K562 (cell line): ENCODE measurements at regions not wholly inside any gene's neighbourhood (a gene's known extent, or its start where the extent isn't known, plus 50 kb on each side); places are given as distances from the start of the nearest gene placed in this dataset.

Experiments
- CREM ChIP-seq: IDR thresholded peaks from 2 replicates; pipeline ENCODE4 v1.6.1; 2014; ENCODE audit warnings: antibody characterized with exemption, low read depth
- CSDE1 ChIP-seq, 2 experiments: fragments of 450-650 bp; IDR thresholded peaks; 2 replicates each; pipeline ENCODE4 v1.6.1; 2016; ENCODE audit warnings: mild to moderate bottlenecking in 1 of 2
- DEAF1 ChIP-seq: fragments of 450-650 bp; formaldehyde crosslinking; IDR thresholded peaks from 2 replicates; pipeline ENCODE4 v1.4.0; 2020; ENCODE audit warnings: mild to moderate bottlenecking, moderate library complexity
- DMBX1 ChIP-seq: fragments of 250-450 bp; sonication (Bioruptor Pico); IDR thresholded peaks from 2 replicates; pipeline ENCODE4 v1.8.0; 2022; ENCODE audit warnings: inconsistent platforms, mild to moderate bottlenecking, moderate library complexity, borderline replicate concordance
- ELK1 ChIP-seq: sonication (generic); formaldehyde crosslinking; IDR thresholded peaks from 2 replicates; pipeline ENCODE4 v1.8.1; 2022; ENCODE audit warnings: missing genetic modification reagents
- NCOA4 ChIP-seq: fragments of 450-650 bp; IDR thresholded peaks from 2 replicates; pipeline ENCODE4 v1.6.1; 2018; ENCODE audit warnings: mild to moderate bottlenecking; ENCODE audit not compliant: partially characterized antibody
- RAD21 ChIP-seq, 2 experiments: fragments of 250-450 bp in 1 of 2; fragments of 450-650 bp in 1 of 2; sonication (Bioruptor Pico) in 1 of 2; formaldehyde crosslinking in 1 of 2; IDR thresholded peaks in 1 of 2; conservative IDR thresholded peaks in 1 of 2; 2 replicates each; pipeline versions ENCODE4 v1.4.0 to v1.8.0; 2020 to 2022; ENCODE audit warnings: mild to moderate bottlenecking in 2 of 2, moderate library complexity in 1 of 2
- RREB1 ChIP-seq: fragments of 250-450 bp; sonication (Bioruptor Pico); IDR thresholded peaks from 2 replicates; pipeline ENCODE4 v1.4.0; 2020
- TAL1 ChIP-seq: fragments of 450-650 bp; IDR thresholded peaks from 2 replicates; pipeline ENCODE4 v1.6.1; 2016; ENCODE audit warnings: mild to moderate bottlenecking
- ZBTB40 ChIP-seq, 2 experiments: fragments of 450-650 bp in 1 of 2; sonication (generic) in 1 of 2; formaldehyde crosslinking in 1 of 2; IDR thresholded peaks; 2 replicates each; pipeline versions ENCODE4 v1.7.1 to v1.9.0; 2016 to 2022; ENCODE audit warnings: inconsistent platforms in 1 of 2, mild to moderate bottlenecking in 1 of 2, missing genetic modification reagents in 1 of 2

GRCh38 chr22:22082960-22083359, 100.4 kb upstream of the TOP3B start (continued):
- TF ChIP-seq RREB1: no peak
- no peak for TF ChIP-seq ELK1
- no peak for TF ChIP-seq NCOA4
- TF ChIP-seq RAD21 (CRISPR knock-in tag; conservative IDR thresholded peaks at IDR 0.05 in 1 of 2, IDR thresholded peaks at IDR 0.05 in 1 of 2): 0 out of 4 replicates have a peak, but pooled peaks of 1 of the 2 experiments have one; percentile 5
- no peak for TF ChIP-seq ZBTB40 (IDR thresholded peaks at IDR 0.05)
- TF ChIP-seq ZBTB40 (CRISPR knock-in tag; IDR thresholded peaks at IDR 0.05): no peak
- no peak for TF ChIP-seq DEAF1 (CRISPR knock-in tag)
- TF ChIP-seq TAL1: no peak
- TF ChIP-seq CREM: no peak
- TF ChIP-seq CSDE1 (IDR thresholded peaks at IDR 0.05): no peak
- no peak for TF ChIP-seq DMBX1
